ENCODE measurements at regions not wholly inside any gene's neighbourhood (a gene's known extent, or its start where the extent isn't known, plus 50 kb on each side); places are given as distances from the start of the nearest gene placed in this dataset.

DNA sequence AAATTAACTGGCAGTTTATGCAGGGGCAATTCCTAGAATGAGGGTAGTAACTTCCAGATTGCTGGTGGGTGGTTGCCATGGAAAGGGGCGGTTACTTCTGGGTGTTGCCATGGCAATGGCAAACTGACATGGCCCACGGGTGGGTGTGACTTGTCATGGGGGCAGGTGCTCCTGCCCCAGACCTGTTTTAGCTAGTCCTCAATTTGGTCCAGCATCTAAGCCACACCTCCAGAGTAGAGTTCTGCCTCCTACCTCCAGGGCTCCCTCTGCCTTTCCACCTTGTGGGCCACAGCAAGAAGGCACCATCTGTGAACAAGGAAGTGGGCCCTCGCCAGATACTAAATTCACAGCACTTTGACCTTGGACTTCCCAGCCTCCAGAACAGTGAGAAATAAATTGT is 148.7 kb downstream of the TFCP2L1 start (continued):
- TF ChIP-seq, protein P1, sequence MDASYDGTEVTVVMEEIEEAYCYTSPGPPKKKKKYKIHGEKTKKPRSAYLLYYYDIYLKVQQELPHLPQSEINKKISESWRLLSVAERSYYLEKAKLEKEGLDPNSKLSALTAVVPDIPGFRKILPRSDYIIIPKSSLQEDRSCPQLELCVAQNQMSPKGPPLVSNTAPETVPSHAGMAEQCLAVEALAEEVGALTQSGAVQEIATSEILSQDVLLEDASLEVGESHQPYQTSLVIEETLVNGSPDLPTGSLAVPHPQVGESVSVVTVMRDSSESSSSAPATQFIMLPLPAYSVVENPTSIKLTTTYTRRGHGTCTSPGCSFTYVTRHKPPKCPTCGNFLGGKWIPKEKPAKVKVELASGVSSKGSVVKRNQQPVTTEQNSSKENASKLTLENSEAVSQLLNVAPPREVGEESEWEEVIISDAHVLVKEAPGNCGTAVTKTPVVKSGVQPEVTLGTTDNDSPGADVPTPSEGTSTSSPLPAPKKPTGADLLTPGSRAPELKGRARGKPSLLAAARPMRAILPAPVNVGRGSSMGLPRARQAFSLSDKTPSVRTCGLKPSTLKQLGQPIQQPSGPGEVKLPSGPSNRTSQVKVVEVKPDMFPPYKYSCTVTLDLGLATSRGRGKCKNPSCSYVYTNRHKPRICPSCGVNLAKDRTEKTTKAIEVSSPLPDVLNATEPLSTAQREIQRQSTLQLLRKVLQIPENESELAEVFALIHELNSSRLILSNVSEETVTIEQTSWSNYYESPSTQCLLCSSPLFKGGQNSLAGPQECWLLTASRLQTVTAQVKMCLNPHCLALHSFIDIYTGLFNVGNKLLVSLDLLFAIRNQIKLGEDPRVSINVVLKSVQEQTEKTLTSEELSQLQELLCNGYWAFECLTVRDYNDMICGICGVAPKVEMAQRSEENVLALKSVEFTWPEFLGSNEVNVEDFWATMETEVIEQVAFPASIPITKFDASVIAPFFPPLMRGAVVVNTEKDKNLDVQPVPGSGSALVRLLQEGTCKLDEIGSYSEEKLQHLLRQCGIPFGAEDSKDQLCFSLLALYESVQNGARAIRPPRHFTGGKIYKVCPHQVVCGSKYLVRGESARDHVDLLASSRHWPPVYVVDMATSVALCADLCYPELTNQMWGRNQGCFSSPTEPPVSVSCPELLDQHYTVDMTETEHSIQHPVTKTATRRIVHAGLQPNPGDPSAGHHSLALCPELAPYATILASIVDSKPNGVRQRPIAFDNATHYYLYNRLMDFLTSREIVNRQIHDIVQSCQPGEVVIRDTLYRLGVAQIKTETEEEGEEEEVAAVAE (CRISPR knock-in tag; IDR thresholded peaks at IDR 0.05; ENCODE audit: borderline replicate concordance): no peak
- TF ChIP-seq GATAD1 (CRISPR knock-in tag; IDR thresholded peaks at IDR 0.05): no peak
- no peak for TF ChIP-seq ELF1 (CRISPR knock-in tag; IDR thresholded peaks at IDR 0.05)
- TF ChIP-seq ZNF883 (CRISPR knock-in tag; IDR thresholded peaks at IDR 0.05; ENCODE audit: not compliant biosample characterization): no peak
- no peak for TF ChIP-seq AGO2 (optimal IDR thresholded peaks at IDR 0.05; ENCODE audit: low read depth, low read length)

DNA sequence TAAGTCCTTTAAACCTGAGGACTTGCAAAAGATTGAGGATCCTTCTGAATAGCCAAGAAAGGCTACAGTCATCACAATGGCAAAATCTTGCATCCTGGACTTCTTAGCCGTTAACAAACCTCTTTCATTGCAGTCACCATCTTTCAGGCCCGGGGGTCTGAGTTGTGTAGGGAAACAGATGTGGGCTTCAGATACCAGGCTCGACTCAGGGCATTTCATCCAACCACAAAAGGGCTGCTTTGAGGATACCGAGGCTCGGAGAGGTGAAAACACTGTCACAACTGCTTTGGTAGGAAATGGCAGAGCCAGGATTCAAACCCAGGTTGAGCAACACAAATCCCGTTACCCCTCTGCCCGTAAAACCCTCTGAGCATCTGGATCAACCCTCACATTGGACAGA is 147.4 kb downstream of the TFCP2L1 start:
- Histone ChIP-seq H3K4me1 (ENCODE audit: insufficient read depth, low read length) (no peaks in the 10 kb centered on the region), H3K9ac (ENCODE audit: insufficient read depth, low read depth, low read length) (no peak overlapping the region), H3K36me3 (replicated peaks in 1 of 2; ENCODE audit: control insufficient read depth in 1 of 2, insufficient read depth in 2 of 2, low read length in 2 of 2) (no peaks in the 10 kb centered on the region), H3K79me2 (ENCODE audit: insufficient read depth, low read length) (no peaks in the 10 kb centered on the region), H3K27me3 (ENCODE audit: control insufficient read depth in 1 of 2, insufficient read depth in 2 of 2, low read length in 2 of 2) (peaks cover 0 to 21% of the 10 kb centered on the region in 2 experiments; a peak in 3 of 5 replicates), H3K4me2 (ENCODE audit: low read depth, low read length) (no peak overlapping the region), H2AFZ (ENCODE audit: low read length) (no peak overlapping the region), H3K4me3 (replicated peaks in 1 of 3; ENCODE audit: insufficient read depth in 1 of 3, low read depth in 2 of 3, low read length in 3 of 3) (no peak overlapping the region), H3K9me3 (ENCODE audit: low read length) (no peaks in the 10 kb centered on the region), H4K20me1 (ENCODE audit: insufficient read depth, low read length) (no peaks in the 10 kb centered on the region), H3K27ac (ENCODE audit: extremely low read length, insufficient read depth, low read length) (no peak overlapping the region)
- in situ Hi-C loops (cut with HindIII; ENCODE audit: extremely low pct_ligation_motif_present, low pct_unique_long_range_greater_than_20kb): no loop called here
- DNase-seq (ENCODE audit: low spot score) (no peak), ATAC-seq (no peak), FAIRE-seq (no peak)
- WGBS (ENCODE audit: low lambda C conversion rate): 9% methylated on average over 7 of the region's 7 CpGs
- no TSS peak for BruUV-seq (replicated peaks)
- CTCF ChIA-PET (ENCODE audit: low intra/inter-chr PET ratio, low total read pairs): no interaction called here
- POLR2A ChIA-PET: no interaction called here
- intact Hi-C loops (cut with micrococcal nuclease; ENCODE audit: unreplicated experiment): no loop called here
- TF ChIP-seq TARDBP (CRISPR knock-in tag; IDR thresholded peaks at IDR 0.05): no peak
- no peak for TF ChIP-seq TCF7 (IDR thresholded peaks at IDR 0.05; ENCODE audit: low read depth)
- TF ChIP-seq, protein P2, sequence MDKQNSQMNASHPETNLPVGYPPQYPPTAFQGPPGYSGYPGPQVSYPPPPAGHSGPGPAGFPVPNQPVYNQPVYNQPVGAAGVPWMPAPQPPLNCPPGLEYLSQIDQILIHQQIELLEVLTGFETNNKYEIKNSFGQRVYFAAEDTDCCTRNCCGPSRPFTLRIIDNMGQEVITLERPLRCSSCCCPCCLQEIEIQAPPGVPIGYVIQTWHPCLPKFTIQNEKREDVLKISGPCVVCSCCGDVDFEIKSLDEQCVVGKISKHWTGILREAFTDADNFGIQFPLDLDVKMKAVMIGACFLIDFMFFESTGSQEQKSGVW (CRISPR knock-in tag; IDR thresholded peaks at IDR 0.05; ENCODE audit: borderline replicate concordance): no peak
- TF ChIP-seq ZNF557 (CRISPR knock-in tag; IDR thresholded peaks at IDR 0.05): no peak
- TF ChIP-seq SIX4 (CRISPR knock-in tag; IDR thresholded peaks at IDR 0.05): no peak
- TF ChIP-seq ZNF292 (CRISPR knock-in tag; IDR thresholded peaks at IDR 0.05; ENCODE audit: borderline replicate concordance, low read depth): no peak
- TF ChIP-seq FOXK2 (IDR thresholded peaks at IDR 0.05): no peak
- TF ChIP-seq, protein P3, sequence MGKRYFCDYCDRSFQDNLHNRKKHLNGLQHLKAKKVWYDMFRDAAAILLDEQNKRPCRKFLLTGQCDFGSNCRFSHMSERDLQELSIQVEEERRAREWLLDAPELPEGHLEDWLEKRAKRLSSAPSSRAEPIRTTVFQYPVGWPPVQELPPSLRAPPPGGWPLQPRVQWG (CRISPR knock-in tag; IDR thresholded peaks at IDR 0.05; ENCODE audit: borderline replicate concordance, low read depth): no peak
- TF ChIP-seq ZNF468 (CRISPR knock-in tag; IDR thresholded peaks at IDR 0.05): no peak
- TF ChIP-seq ZNF788 (CRISPR knock-in tag; IDR thresholded peaks at IDR 0.05; ENCODE audit: borderline replicate concordance): no peak
- TF ChIP-seq, protein P4, sequence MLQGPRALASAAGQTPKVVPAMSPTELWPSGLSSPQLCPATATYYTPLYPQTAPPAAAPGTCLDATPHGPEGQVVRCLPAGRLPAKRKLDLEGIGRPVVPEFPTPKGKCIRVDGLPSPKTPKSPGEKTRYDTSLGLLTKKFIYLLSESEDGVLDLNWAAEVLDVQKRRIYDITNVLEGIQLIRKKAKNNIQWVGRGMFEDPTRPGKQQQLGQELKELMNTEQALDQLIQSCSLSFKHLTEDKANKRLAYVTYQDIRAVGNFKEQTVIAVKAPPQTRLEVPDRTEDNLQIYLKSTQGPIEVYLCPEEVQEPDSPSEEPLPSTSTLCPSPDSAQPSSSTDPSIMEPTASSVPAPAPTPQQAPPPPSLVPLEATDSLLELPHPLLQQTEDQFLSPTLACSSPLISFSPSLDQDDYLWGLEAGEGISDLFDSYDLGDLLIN (CRISPR knock-in tag; IDR thresholded peaks at IDR 0.05; ENCODE audit: borderline replicate concordance): no peak
- TF ChIP-seq, protein P5, sequence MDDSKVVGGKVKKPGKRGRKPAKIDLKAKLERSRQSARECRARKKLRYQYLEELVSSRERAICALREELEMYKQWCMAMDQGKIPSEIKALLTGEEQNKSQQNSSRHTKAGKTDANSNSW (CRISPR knock-in tag; IDR thresholded peaks at IDR 0.05; ENCODE audit: borderline replicate concordance): no peak
- TF ChIP-seq, protein P6, sequence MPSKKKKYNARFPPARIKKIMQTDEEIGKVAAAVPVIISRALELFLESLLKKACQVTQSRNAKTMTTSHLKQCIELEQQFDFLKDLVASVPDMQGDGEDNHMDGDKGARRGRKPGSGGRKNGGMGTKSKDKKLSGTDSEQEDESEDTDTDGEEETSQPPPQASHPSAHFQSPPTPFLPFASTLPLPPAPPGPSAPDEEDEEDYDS (CRISPR knock-in tag; IDR thresholded peaks at IDR 0.05): no peak

Data from HepG2 (cell line).